ENCODE measurements at regions not wholly inside any gene's neighbourhood (a gene's known extent, or its start where the extent isn't known, plus 50 kb on each side); places are given as distances from the start of the nearest gene placed in this dataset.

GRCh38 chr13:67833564-67833963 lies 603.4 kb upstream of the PCDH9 start:
- Mint-ChIP-seq H3K27me3 (no peaks in the 10 kb centered on the region), H3K27ac (no peak overlapping the region), H3K4me1 (ENCODE audit: low read depth) (no peaks in the 10 kb centered on the region), H3K36me3 (ENCODE audit: low read depth) (no peaks in the 10 kb centered on the region), H3K4me3 (no peak overlapping the region), H3K9me3 (peaks cover 2% of the 10 kb centered on the region)
- ChIA-PET POLR2A (no interaction called here), CTCF (no interaction called here)
- intact Hi-C loops (cut with micrococcal nuclease) = no loop called here
- ATAC-seq = no peak
- no peak for DNase-seq
- no peak for TF ChIP-seq CTCF (IDR thresholded peaks at IDR 0.05)

DNA sequence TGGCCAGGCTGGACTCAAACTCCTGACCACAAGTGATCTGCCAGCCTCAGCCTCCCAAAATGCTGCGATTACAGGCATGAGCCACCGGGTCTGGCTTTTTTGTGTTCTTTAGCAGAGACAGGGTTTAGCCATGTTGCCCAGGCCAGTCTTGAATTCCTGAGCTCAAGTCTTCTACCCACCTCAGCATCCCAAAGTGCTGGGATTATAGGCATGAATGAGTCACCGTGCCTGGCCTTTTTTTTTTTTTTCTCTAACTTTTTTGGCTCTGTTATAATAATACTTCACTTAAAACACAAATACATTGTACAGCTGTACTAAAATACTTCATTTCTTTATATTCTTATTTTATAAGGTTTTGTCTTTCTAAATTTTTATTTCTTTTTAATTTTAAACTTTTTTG lies 599.5 kb upstream of the PCDH9 start:
- ATAC-seq (no peak), DNase-seq (no peak)
- intact Hi-C loops (cut with micrococcal nuclease) = no loop called here
- H3K9me3 Mint-ChIP-seq = no peaks in the 10 kb centered on the region
- no peaks in the 10 kb centered on the region for H3K36me3 Mint-ChIP-seq (ENCODE audit: low read depth)
- H3K27me3 Mint-ChIP-seq = no peaks in the 10 kb centered on the region
- ChIA-PET CTCF (no interaction called here), POLR2A (no interaction called here)
- TF ChIP-seq CTCF (IDR thresholded peaks at IDR 0.05) = no peak
- H3K4me3 Mint-ChIP-seq = no peak overlapping the region
- H3K4me1 Mint-ChIP-seq (ENCODE audit: low read depth) = no peaks in the 10 kb centered on the region
- H3K27ac Mint-ChIP-seq = no peak overlapping the region

DNA sequence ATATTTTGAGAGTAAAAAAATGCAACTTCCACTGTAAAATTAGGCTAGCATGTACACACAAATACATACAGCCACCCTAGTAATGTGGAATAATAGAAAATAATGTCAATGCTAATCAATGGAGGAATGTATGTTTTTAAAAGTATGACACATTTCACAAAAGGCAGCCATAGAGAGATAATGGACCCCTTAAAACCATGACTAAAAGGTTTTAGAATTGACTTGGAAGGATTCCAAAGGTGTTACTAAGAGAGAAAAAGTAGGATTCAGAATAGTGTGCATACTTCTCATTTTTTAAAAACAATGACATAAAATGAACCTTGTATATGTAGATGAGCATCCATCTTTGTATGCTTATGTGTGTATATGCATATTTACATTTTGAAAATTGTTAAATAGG lies 597.9 kb upstream of the PCDH9 start:
- intact Hi-C loops (cut with micrococcal nuclease) = no loop called here
- H3K36me3 Mint-ChIP-seq (ENCODE audit: low read depth) = no peaks in the 10 kb centered on the region
- no peaks in the 10 kb centered on the region for H3K27me3 Mint-ChIP-seq
- no peak for DNase-seq
- no peak overlapping the region for H3K27ac Mint-ChIP-seq
- H3K4me1 Mint-ChIP-seq (ENCODE audit: low read depth) = no peaks in the 10 kb centered on the region
- peaks cover 2% of the 10 kb centered on the region for H3K9me3 Mint-ChIP-seq
- ChIA-PET CTCF (no interaction called here), POLR2A (no interaction called here)
- no peak overlapping the region for H3K4me3 Mint-ChIP-seq
- no peak for ATAC-seq
- no peak for TF ChIP-seq CTCF (IDR thresholded peaks at IDR 0.05)

DNA sequence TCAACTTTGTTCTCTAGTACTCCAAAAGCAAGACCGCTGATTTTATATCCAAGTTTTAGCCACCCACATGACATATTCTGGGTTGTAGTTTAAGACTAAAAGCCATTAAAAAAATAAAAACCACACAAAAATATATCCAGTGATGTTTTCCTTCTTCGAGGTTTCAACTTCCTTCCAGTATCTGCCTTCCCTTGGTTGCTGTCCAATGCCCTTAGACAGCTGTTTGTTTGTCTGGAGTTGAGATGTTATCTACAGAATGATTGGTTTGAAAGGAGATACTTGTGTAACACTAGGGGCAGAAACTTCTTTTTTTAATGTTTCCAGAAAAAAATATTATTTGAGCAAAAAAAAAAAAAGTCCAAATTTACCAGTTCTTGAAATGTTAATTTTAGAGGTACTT lies 591.5 kb upstream of the PCDH9 start:
- POLR2A ChIA-PET = no interaction called here
- CTCF ChIA-PET = no interaction called here
- TF ChIP-seq CTCF (IDR thresholded peaks at IDR 0.05) = no peak
- DNase-seq = no peak
- no peak for ATAC-seq
- Mint-ChIP-seq H3K4me3 (no peak overlapping the region), H3K36me3 (ENCODE audit: low read depth) (no peaks in the 10 kb centered on the region), H3K9me3 (peaks cover 4% of the 10 kb centered on the region), H3K27ac (no peak overlapping the region), H3K4me1 (ENCODE audit: low read depth) (no peaks in the 10 kb centered on the region), H3K27me3 (no peaks in the 10 kb centered on the region)
- intact Hi-C loops (cut with micrococcal nuclease) = no loop called here

DNA sequence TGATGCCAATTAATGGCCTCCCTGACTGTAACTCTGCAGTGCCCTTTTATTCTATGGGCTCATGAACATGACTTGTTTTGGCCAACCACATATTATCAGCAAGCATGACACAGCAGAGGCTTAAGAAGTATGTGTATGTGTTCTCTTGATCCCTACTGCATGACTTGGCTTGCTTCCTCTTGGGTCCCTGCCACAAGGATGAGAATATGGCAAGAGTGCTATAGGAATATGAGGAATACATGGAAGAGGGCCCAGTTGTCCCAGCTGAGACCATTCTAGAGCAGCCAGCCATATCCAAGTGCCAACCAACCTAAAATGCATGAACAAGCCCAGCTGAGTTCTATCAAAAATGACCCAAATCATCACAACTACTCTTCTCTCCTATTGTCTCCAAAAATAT lies 576.7 kb upstream of the PCDH9 start:
- no peak for ATAC-seq
- DNase-seq = no peak
- ChIA-PET POLR2A (no interaction called here), CTCF (no interaction called here)
- no peak overlapping the region for H3K27ac Mint-ChIP-seq
- H3K9me3 Mint-ChIP-seq = peaks cover 9% of the 10 kb centered on the region
- H3K27me3 Mint-ChIP-seq = no peaks in the 10 kb centered on the region
- H3K36me3 Mint-ChIP-seq (ENCODE audit: low read depth) = no peaks in the 10 kb centered on the region
- TF ChIP-seq CTCF (IDR thresholded peaks at IDR 0.05) = no peak
- H3K4me1 Mint-ChIP-seq (ENCODE audit: low read depth) = no peaks in the 10 kb centered on the region
- H3K4me3 Mint-ChIP-seq = no peak overlapping the region
- intact Hi-C loops (cut with micrococcal nuclease) = no loop called here

Measured in activated CD8-positive, alpha-beta T cell treated with anti-CD3 and anti-CD28 coated beads for 36 hours (primary cell).